ENCODE measurements at regions not wholly inside any gene's neighbourhood (a gene's known extent, or its start where the extent isn't known, plus 50 kb on each side); places are given as distances from the start of the nearest gene placed in this dataset.

DNA sequence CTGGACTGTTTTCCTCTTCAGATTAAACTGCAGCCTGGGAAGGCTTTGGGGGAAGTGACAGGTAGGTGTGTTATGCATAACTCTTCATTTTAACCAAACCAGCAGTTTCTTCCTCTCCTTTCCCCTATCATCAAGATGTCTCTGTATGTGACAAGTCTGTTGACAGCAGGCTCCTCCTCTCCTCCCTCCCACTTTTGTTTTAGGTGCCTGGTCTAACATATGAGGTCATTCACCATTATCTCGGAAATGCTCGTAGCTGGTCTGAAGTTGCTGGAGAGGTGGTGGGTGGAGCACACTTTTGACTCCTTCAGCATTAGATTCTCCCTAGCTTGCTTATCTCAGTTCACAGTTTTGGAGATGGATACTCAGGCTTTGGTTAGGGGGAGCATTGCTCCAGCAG is 571.0 kb upstream of the EEF2KMT start:
- Histone ChIP-seq H2AFZ (ENCODE audit: low read length) (no peak overlapping the region), H3K79me2 (ENCODE audit: insufficient read depth, low read length) (no peaks in the 10 kb centered on the region), H3K4me3 (replicated peaks in 1 of 3; ENCODE audit: insufficient read depth in 1 of 3, low read depth in 2 of 3, low read length in 3 of 3) (no peak overlapping the region), H3K27me3 (ENCODE audit: control insufficient read depth in 1 of 2, insufficient read depth in 2 of 2, low read length in 2 of 2) (no peaks in the 10 kb centered on the region), H3K27ac (ENCODE audit: extremely low read length, insufficient read depth, low read length) (no peak overlapping the region), H3K36me3 (replicated peaks in 1 of 2; ENCODE audit: control insufficient read depth in 1 of 2, insufficient read depth in 2 of 2, low read length in 2 of 2) (no peaks in the 10 kb centered on the region), H3K9me3 (ENCODE audit: low read length) (no peaks in the 10 kb centered on the region), H3K4me2 (ENCODE audit: low read depth, low read length) (no peak overlapping the region), H3K9ac (ENCODE audit: insufficient read depth, low read depth, low read length) (no peak overlapping the region), H3K4me1 (ENCODE audit: insufficient read depth, low read length) (no peaks in the 10 kb centered on the region), H4K20me1 (ENCODE audit: insufficient read depth, low read length) (no peaks in the 10 kb centered on the region)
- no peak for ATAC-seq
- BruUV-seq (replicated peaks) = no TSS peak
- WGBS (ENCODE audit: low lambda C conversion rate) = 0% methylated on average over 2 of the region's 2 CpGs
- DNase-seq (ENCODE audit: low spot score) = no peak
- in situ Hi-C loops (cut with HindIII; ENCODE audit: extremely low pct_ligation_motif_present, low pct_unique_long_range_greater_than_20kb) = no loop called here
- FAIRE-seq = no peak
- CTCF ChIA-PET (ENCODE audit: low intra/inter-chr PET ratio, low total read pairs) = no interaction called here
- intact Hi-C loops (cut with micrococcal nuclease; ENCODE audit: unreplicated experiment) = no loop called here
- no peak for TF ChIP-seq JUN (CRISPR knock-in tag; IDR thresholded peaks at IDR 0.05)
- no peak for TF ChIP-seq NCOA5 (CRISPR knock-in tag; IDR thresholded peaks at IDR 0.05)
- TF ChIP-seq, protein P1, sequence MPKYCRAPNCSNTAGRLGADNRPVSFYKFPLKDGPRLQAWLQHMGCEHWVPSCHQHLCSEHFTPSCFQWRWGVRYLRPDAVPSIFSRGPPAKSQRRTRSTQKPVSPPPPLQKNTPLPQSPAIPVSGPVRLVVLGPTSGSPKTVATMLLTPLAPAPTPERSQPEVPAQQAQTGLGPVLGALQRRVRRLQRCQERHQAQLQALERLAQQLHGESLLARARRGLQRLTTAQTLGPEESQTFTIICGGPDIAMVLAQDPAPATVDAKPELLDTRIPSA (CRISPR knock-in tag; IDR thresholded peaks at IDR 0.05; ENCODE audit: borderline replicate concordance) = no peak
- TF ChIP-seq ZNF784 (CRISPR knock-in tag; IDR thresholded peaks at IDR 0.05; ENCODE audit: borderline replicate concordance) = no peak
- no peak for TF ChIP-seq NCOR1 (IDR thresholded peaks at IDR 0.05; ENCODE audit: borderline replicate concordance, low read length)
- no peak for TF ChIP-seq ZNF296 (CRISPR knock-in tag; conservative IDR thresholded peaks at IDR 0.05)
- no peak for TF ChIP-seq MAZ (IDR thresholded peaks at IDR 0.05; ENCODE audit: borderline replicate concordance, low read depth, low read length)
- TF ChIP-seq MAZ (CRISPR knock-in tag; IDR thresholded peaks at IDR 0.05; ENCODE audit: low read depth) = no peak
- TF ChIP-seq FOXP4 (CRISPR knock-in tag; IDR thresholded peaks at IDR 0.05) = no peak
- TF ChIP-seq ZNF496 (CRISPR knock-in tag; IDR thresholded peaks at IDR 0.05; ENCODE audit: insufficient replicate concordance) = no peak
- TF ChIP-seq, protein P2, sequence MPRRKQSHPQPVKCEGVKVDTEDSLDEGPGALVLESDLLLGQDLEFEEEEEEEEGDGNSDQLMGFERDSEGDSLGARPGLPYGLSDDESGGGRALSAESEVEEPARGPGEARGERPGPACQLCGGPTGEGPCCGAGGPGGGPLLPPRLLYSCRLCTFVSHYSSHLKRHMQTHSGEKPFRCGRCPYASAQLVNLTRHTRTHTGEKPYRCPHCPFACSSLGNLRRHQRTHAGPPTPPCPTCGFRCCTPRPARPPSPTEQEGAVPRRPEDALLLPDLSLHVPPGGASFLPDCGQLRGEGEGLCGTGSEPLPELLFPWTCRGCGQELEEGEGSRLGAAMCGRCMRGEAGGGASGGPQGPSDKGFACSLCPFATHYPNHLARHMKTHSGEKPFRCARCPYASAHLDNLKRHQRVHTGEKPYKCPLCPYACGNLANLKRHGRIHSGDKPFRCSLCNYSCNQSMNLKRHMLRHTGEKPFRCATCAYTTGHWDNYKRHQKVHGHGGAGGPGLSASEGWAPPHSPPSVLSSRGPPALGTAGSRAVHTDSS (CRISPR knock-in tag; conservative IDR thresholded peaks at IDR 0.05) = no peak
- TF ChIP-seq MEF2D (CRISPR knock-in tag; IDR thresholded peaks at IDR 0.05) = no peak
- TF ChIP-seq HOXA5 (CRISPR knock-in tag; IDR thresholded peaks at IDR 0.05) = no peak
- no peak for TF ChIP-seq FOXK2 (IDR thresholded peaks at IDR 0.05)
- no peak for TF ChIP-seq SSRP1 (CRISPR knock-in tag; IDR thresholded peaks at IDR 0.05)
- TF ChIP-seq TARDBP (CRISPR knock-in tag; IDR thresholded peaks at IDR 0.05) = no peak
- no peak for TF ChIP-seq HDAC6 (IDR thresholded peaks at IDR 0.05; ENCODE audit: low read depth, low read length)
- TF ChIP-seq SMARCE1 (IDR thresholded peaks at IDR 0.05; ENCODE audit: borderline replicate concordance) = no peak
- no peak for TF ChIP-seq ZNF546 (CRISPR knock-in tag; conservative IDR thresholded peaks at IDR 0.05)
- POLR2A ChIA-PET = no interaction called here

Data from HepG2 (cell line).